Thyroid gland (tissue), 4 donors: ENCODE measurements at regions not wholly inside any gene's neighbourhood (a gene's known extent, or its start where the extent isn't known, plus 50 kb on each side); places are given as distances from the start of the nearest gene placed in this dataset.

Experiments used
- POLR2A ChIP-seq, 2 donors: fragments of 450-650 bp; IDR thresholded peaks; one replicate each; pipeline ENCODE4 v1.6.1; 2017; ENCODE audit warnings: antibody characterized with exemption in 2 of 2, mild to moderate bottlenecking in 2 of 2, moderate library complexity in 1 of 2
- TF ChIP-seq, protein P1 (sequence below), 6 experiments: fragments of 200-600 bp in 3 of 6; fragments of 450-650 bp in 3 of 6; sonication (generic) in 3 of 6; IDR thresholded peaks; one replicate each; pipeline ENCODE4 v1.5.1; 2016 to 2019; ENCODE audit warnings: antibody characterized with exemption in 6 of 6, mild to moderate bottlenecking in 2 of 6, inconsistent platforms in 1 of 6, moderate library complexity in 1 of 6

- TF ChIP-seq, protein P1, sequence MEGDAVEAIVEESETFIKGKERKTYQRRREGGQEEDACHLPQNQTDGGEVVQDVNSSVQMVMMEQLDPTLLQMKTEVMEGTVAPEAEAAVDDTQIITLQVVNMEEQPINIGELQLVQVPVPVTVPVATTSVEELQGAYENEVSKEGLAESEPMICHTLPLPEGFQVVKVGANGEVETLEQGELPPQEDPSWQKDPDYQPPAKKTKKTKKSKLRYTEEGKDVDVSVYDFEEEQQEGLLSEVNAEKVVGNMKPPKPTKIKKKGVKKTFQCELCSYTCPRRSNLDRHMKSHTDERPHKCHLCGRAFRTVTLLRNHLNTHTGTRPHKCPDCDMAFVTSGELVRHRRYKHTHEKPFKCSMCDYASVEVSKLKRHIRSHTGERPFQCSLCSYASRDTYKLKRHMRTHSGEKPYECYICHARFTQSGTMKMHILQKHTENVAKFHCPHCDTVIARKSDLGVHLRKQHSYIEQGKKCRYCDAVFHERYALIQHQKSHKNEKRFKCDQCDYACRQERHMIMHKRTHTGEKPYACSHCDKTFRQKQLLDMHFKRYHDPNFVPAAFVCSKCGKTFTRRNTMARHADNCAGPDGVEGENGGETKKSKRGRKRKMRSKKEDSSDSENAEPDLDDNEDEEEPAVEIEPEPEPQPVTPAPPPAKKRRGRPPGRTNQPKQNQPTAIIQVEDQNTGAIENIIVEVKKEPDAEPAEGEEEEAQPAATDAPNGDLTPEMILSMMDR (IDR thresholded peaks at IDR 0.05): no peak
- no peak for TF ChIP-seq POLR2A (IDR thresholded peaks at IDR 0.05)
Observed at GRCh38 chr3:148588291-148588690, 109.4 kb upstream of the AGTR1 start.
